Pancreas (tissue), 10 donors: ENCODE measurements at regions not wholly inside any gene's neighbourhood (a gene's known extent, or its start where the extent isn't known, plus 50 kb on each side); places are given as distances from the start of the nearest gene placed in this dataset.
"Not testable (repeated sequence)": the region's sequence is repeated elsewhere in the genome, so short reads cannot be mapped to it uniquely, and the experiment has no call there.

Experiments
- ATAC-seq, 4 donors: fragments of 200-7000 bp; cut with Tn5 transposase; one replicate each; pipeline versions ENCODE4 v1.8.0 to v1.9.1; 2020; ENCODE audit warnings: mild to moderate bottlenecking in 4 of 4, moderate library complexity in 4 of 4
- DNase-seq, 6 donors: peaks; one replicate each; pipeline ENCODE4 v3.0.0-alpha.2; 2020
- FAIRE-seq: peaks from 2 replicates; lab custom pipeline; 2012; peaks lifted over from hg19 to GRCh38; lab: Jason Lieb, UNC
- H3K27ac ChIP-seq, 4 donors: fragments of 200-600 bp; sonication (generic); 1 replicate in 3 of 4; 2 replicates in 1 of 4; pipeline versions ENCODE4 v1.5.0 to v1.8.0; 2020
- H3K27me3 ChIP-seq, 4 donors: fragments of 200-600 bp; one replicate each; pipeline ENCODE4 v1.8.0; 2021
- H3K36me3 ChIP-seq, 3 donors: fragments of 200-600 bp; sonication (generic) in 1 of 3; one replicate each; pipeline versions ENCODE4 v1.5.0 to v1.8.0; 2020 to 2021
- H3K4me1 ChIP-seq, 3 donors: fragments of 200-600 bp; one replicate each; pipeline ENCODE4 v1.8.0; 2021
- H3K4me3 ChIP-seq, 4 donors: fragments of 200-600 bp; sonication (generic) in 2 of 4; one replicate each; pipeline versions ENCODE4 v1.5.0 to v1.8.0; 2020 to 2021
- H3K9me3 ChIP-seq, 4 donors: fragments of 200-600 bp; one replicate each; pipeline ENCODE4 v1.8.0; 2021
- CTCF ChIP-seq, 4 donors: fragments of 200-600 bp; sonication (generic) in 3 of 4; IDR thresholded peaks; one replicate each; pipeline versions ENCODE4 v1.5.0 to v1.8.0; 2021; ENCODE audit warnings: antibody characterized with exemption in 4 of 4
- WGBS, 2 donors: extraction: QIAGEN DNeasy Blood & Tissue Kit; methylation state at CpG; one replicate each; pipeline ENCODE4 v1.1.7; 2013; 5-methylcytosine and 5-hydroxymethylcytosine counted together
- intact Hi-C, 3 donors: fragments of 100-400 bp; cut with DNase I; formaldehyde crosslinking; loops; one replicate each; pipeline versions ENCODE4 v1.11.1 to v1.14.2; 2022
- donor health status: healthy with polysubstance abuse.
- donor health status: DM: no; HTN: no; CAD: no; lungs with moderate emphysema.
- donor health status: DM: no; HTN: no; CAD: no.
- donor health status: control.
- donor health status: control.
- donor health status: Bipolar disorder and iron deficiency.
- donor health status: DM: yes; HTN: yes; CAD: no.
- donor health status: DM: no; HTN: no; CAD: no.
- donor health status: DM: no; HTN: no; CAD: no.
- donor health status: DM: yes; HTN: yes; CAD: no.

- Histone ChIP-seq H3K27me3 (no peaks in the 10 kb centered on the region), H3K36me3 (no peaks in the 10 kb centered on the region), H3K27ac (no peak overlapping the region), H3K9me3 (no peaks in the 10 kb centered on the region), H3K4me1 (no peaks in the 10 kb centered on the region), H3K4me3 (no peak overlapping the region)
- intact Hi-C loops: no loop called here
- DNase-seq: no peak
- WGBS, 2 donors: 57 to 78% methylated on average over 11 of the region's 11 CpGs
- ATAC-seq: no peak
- no peak for TF ChIP-seq CTCF (IDR thresholded peaks at IDR 0.05)
- no peak for FAIRE-seq
Measured at GRCh38 chr16:29304251-29304650, 102.3 kb downstream of the NPIPB11 start.

DNA sequence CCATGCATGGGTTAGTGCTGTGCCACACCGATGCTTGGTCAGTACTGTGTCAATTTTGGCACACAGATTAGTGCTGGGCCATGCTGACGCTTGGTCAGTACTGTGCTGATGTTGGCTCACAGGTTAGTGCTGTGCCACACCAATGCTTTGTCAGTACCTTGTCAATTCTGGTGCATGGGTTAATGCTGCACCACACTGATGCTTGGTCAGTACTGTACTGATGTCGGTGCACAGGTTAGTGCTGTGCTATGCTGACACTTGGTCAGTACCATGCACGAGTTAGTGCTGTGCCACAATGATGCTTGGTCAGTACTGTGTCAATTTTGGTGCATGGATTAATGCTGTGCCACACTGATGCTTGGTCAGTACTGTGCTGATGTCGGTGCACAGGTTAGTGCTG, 103.0 kb downstream of the NPIPB11 start:
- ATAC-seq (no peak), FAIRE-seq (no peak), DNase-seq (no peak)
- Histone ChIP-seq H3K27ac (no peak overlapping the region), H3K9me3 (no peaks in the 10 kb centered on the region), H3K36me3 (no peaks in the 10 kb centered on the region), H3K27me3 (no peaks in the 10 kb centered on the region), H3K4me1 (no peaks in the 10 kb centered on the region), H3K4me3 (no peak overlapping the region)
- WGBS, 2 donors: 86 to 94% methylated on average over 5 of the region's 5 CpGs
- intact Hi-C loops: no loop called here
- no peak for TF ChIP-seq CTCF (IDR thresholded peaks at IDR 0.05)

DNA sequence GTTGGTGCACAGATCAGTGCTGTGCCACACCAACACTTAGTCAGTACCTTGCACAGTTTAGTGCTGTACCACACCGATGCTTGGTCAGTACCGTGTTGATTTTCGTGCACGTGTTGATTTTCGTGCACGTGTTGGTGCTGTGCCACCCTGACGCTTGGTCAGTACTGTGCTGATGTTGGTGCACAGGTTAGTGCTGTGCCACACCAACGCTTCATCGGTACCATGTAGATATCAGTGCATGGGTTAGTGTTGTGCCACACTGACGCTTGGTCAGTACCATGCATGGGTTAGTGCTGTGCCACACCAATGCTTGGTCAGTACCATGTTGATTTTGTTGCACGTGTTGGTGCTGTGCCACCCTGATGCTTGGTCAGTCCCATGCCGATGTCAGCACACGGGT, 103.5 kb downstream of the NPIPB11 start:
- no peaks in the 10 kb centered on the region for H3K36me3 ChIP-seq
- DNase-seq (no peak), ATAC-seq (no peak), FAIRE-seq (no peak)
- intact Hi-C loops: no loop called here
- no peaks in the 10 kb centered on the region for H3K4me1 ChIP-seq
- no peak for TF ChIP-seq CTCF (IDR thresholded peaks at IDR 0.05)
- 86 to 97% methylated on average over 13 of the region's 13 CpGs for WGBS, 2 donors
- no peak overlapping the region for H3K4me3 ChIP-seq
- H3K27ac ChIP-seq: no peak overlapping the region
- no peaks in the 10 kb centered on the region for H3K9me3 ChIP-seq
- no peaks in the 10 kb centered on the region for H3K27me3 ChIP-seq

DNA sequence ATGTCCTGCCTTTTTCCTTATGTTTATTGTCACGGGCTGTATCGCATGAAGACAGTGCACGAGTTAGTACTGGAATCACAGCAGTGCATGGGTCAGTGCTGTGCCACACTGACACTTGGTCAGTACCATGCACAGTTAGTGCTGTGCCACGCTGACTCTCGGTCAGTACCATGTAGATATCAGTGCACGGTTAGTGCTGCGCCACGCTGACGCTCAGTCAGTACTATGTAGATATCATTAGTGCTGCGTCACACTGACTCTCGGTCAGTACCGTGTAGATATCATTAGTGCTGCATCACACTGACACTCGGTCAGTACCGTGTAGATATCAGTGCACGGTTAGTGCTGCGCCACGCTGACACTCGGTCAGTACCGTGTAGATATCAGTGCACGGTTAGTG, 104.1 kb downstream of the NPIPB11 start:
- H3K4me1 ChIP-seq, DNase-seq, ATAC-seq, H3K4me3 ChIP-seq, H3K27ac ChIP-seq, H3K36me3 ChIP-seq, H3K9me3 ChIP-seq, FAIRE-seq, H3K27me3 ChIP-seq, intact Hi-C loops: not testable (repeated sequence)
- WGBS, 2 donors: 89 to 95% methylated on average over 20 of the region's 20 CpGs

GRCh38 chr16:29301662-29302285, 104.7 kb downstream of the NPIPB11 start:
- intact Hi-C loops, ATAC-seq, H3K9me3 ChIP-seq, H3K36me3 ChIP-seq, H3K27me3 ChIP-seq, FAIRE-seq, H3K4me3 ChIP-seq, H3K27ac ChIP-seq, DNase-seq, H3K4me1 ChIP-seq: not testable (repeated sequence)
- WGBS, 2 donors: 71 to 82% methylated on average over 14 to 15 of the region's 15 CpGs

DNA sequence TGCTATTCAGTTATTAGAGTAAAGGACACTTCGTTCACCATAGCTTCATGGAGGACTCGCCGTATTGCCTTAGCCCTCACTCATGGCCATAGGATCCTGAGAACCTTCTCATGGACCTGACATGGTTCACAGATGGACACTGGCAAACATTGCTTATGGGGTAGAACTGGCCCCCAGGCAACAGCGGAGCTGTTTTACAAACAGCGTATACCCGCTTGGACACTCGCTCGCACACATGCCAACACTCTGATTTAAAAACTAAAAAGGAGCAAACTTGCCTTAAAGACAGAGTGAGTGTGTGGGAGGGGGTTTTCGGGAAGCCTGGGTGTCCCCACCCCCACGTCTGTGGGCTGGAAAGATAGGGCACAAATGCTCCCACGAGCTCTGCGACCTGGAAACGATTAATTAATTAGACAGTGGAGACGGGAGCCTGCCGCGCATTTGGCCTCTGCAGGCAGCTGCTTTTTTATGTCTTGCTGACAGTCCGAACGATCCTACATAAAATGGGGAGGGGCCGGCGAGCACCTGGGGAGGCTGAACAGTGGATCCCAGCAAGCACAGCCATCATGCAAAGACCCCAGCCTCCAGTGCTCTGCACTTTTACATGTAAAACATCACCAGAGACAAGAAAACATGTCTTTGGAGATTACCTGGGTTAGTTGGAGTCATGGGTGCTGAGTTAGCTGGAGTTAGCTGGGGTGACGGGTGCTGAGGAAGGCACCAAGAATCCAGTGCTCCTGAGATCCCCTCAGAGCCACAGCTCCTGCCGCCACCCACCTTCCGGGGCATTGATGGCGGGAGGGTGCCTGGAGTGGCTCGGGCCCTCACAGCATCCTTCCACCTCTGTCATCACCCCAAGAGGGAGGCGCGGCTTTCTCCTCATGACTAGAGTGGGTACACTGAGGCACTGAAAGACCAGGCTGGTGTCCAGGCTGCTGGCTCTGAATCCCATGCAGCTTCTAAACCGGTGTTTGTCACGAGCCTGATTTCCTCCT, 105.7 kb downstream of the NPIPB11 start:
- FAIRE-seq, H3K4me1 ChIP-seq, ATAC-seq, intact Hi-C loops, DNase-seq, H3K27me3 ChIP-seq, H3K4me3 ChIP-seq, H3K9me3 ChIP-seq, H3K36me3 ChIP-seq: not testable (repeated sequence)
- peak overlapping the region in 1 of 4 donors; percentile 4 for H3K27ac ChIP-seq
- 63 to 75% methylated on average over 23 to 29 of the region's 29 CpGs for WGBS, 2 donors

DNA sequence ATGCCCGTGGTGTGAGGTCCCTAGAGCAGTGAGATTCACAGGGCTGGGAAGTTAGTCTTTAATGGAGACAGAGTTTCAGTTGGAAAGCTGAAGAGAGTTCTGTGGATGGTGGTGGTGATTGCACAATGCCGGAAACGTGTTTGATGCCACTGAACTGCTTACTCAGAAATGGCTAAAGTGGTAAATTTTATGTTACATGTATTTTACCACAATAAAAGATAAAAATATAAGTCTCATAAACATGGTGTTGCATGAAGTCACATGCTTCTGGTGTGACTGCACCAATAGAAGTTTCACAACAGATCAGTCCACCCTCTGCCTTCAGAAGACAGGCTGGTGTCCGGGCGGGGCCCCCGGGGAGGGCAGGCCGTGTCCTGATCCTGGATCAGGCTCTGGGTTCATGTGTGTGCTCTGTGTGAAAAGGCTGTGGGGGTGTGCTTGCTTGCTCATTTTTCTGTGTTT, 106.5 kb downstream of the NPIPB11 start:
- H3K4me1 ChIP-seq, H3K4me3 ChIP-seq, FAIRE-seq, H3K36me3 ChIP-seq, DNase-seq, H3K9me3 ChIP-seq, intact Hi-C loops, H3K27me3 ChIP-seq: not testable (repeated sequence)
- ATAC-seq: peak in 3 of 4 donors; percentile 26 to 67 (median 65)
- 66 to 81% methylated on average over 7 of the region's 7 CpGs for WGBS, 2 donors
- peak overlapping the region in 1 of 4 donors; percentile 4 for H3K27ac ChIP-seq

DNA sequence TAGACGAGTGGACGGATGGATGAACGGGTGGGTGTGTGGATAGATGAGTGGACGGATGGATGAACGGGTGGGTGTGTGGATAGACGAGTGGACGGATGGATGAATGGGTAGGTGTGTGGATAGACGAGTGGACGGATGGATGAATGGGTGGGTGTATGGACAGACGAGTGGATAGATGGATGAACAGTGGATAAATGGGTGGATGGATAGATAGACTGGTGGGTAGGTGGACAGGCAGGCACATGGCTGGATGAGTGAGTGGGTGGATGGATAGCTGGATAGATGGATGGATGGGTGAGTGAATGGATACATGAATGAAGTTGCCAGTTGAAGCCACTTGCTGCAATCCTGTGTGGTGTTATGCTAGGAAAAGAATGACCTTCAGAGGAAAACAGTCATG, 107.5 kb downstream of the NPIPB11 start:
- ATAC-seq, DNase-seq, H3K9me3 ChIP-seq, FAIRE-seq, H3K4me3 ChIP-seq, H3K27me3 ChIP-seq, H3K4me1 ChIP-seq, H3K36me3 ChIP-seq, intact Hi-C loops, H3K27ac ChIP-seq: not testable (repeated sequence)
- 82 to 96% methylated on average over 8 to 10 of the region's 10 CpGs for WGBS, 2 donors

DNA sequence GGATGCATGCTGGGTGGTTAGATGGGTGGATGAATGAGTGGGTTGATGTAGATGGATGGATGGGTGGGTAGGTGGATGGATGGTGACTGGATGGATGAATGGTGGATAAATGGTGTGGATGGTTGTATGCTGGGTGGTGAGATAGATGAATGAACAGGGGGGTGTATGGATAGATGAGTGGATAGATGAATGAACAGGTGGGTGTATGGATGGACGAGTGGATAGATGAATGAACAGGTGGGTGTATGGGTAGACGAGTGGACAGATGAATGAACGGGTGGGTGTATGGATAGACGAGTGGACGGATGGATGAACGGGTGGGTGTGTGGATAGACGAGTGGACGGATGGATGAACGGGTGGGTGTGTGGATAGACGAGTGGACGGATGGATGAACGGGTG, 108.2 kb downstream of the NPIPB11 start:
- H3K4me1 ChIP-seq, H3K4me3 ChIP-seq, H3K27ac ChIP-seq, H3K36me3 ChIP-seq, H3K27me3 ChIP-seq, intact Hi-C loops, DNase-seq, ATAC-seq, H3K9me3 ChIP-seq, FAIRE-seq: not testable (repeated sequence)
- 85 to 96% methylated on average over 6 to 9 of the region's 12 CpGs for WGBS, 2 donors
